Osteocyte (in vitro differentiated cells): ENCODE measurements at regions not wholly inside any gene's neighbourhood (a gene's known extent, or its start where the extent isn't known, plus 50 kb on each side); places are given as distances from the start of the nearest gene placed in this dataset.
"Not testable (repeated sequence)": the region's sequence is repeated elsewhere in the genome, so short reads cannot be mapped to it uniquely, and the experiment has no call there.

ENCODE experiments used
- DNase-seq: peaks from one replicate; pipeline ENCODE4 v3.0.0; 2021; ENCODE audit warnings: mixed read lengths; ENCODE audit not compliant: unreplicated experiment; ENCODE audit errors: extremely low spot score
- H3K27ac Mint-ChIP-seq: one replicate; pipeline ENCODE4 v1.8.0; 2021; ENCODE audit warnings: mild to moderate bottlenecking, mixed read lengths; ENCODE audit not compliant: unreplicated experiment
- H3K27me3 Mint-ChIP-seq: one replicate; pipeline ENCODE4 v1.8.0; 2021; ENCODE audit warnings: mixed read lengths; ENCODE audit not compliant: unreplicated experiment
- H3K36me3 Mint-ChIP-seq: one replicate; pipeline ENCODE4 v1.8.0; 2021; ENCODE audit warnings: mixed read lengths; ENCODE audit not compliant: unreplicated experiment
- H3K4me1 Mint-ChIP-seq: one replicate; pipeline ENCODE4 v1.8.0; 2021; ENCODE audit warnings: mixed read lengths; ENCODE audit not compliant: unreplicated experiment
- H3K4me3 Mint-ChIP-seq: one replicate; pipeline ENCODE4 v1.8.0; 2021; ENCODE audit warnings: mild to moderate bottlenecking, moderate library complexity, mixed read lengths; ENCODE audit not compliant: unreplicated experiment
- H3K9me3 Mint-ChIP-seq: one replicate; pipeline ENCODE4 v1.8.0; 2021; ENCODE audit warnings: mixed read lengths; ENCODE audit not compliant: unreplicated experiment

GRCh38 chr7:73204898-73205297 lies 103.7 kb downstream of the NSUN5 start:
- DNase-seq, H3K27ac Mint-ChIP-seq: not testable (repeated sequence)

GRCh38 chr7:73203312-73203711 lies 105.3 kb downstream of the NSUN5 start:
- not testable (repeated sequence) for H3K9me3 Mint-ChIP-seq, H3K27me3 Mint-ChIP-seq, H3K36me3 Mint-ChIP-seq, H3K4me1 Mint-ChIP-seq, H3K27ac Mint-ChIP-seq, H3K4me3 Mint-ChIP-seq
- peak; percentile 79 for DNase-seq

More at GRCh38 chr7:73204898-73205297, 103.7 kb downstream of the NSUN5 start:
- not testable (repeated sequence) for H3K4me1 Mint-ChIP-seq, H3K36me3 Mint-ChIP-seq, H3K27me3 Mint-ChIP-seq, H3K4me3 Mint-ChIP-seq, H3K9me3 Mint-ChIP-seq

GRCh38 chr7:73201264-73201663 lies 107.4 kb downstream of the NSUN5 start:
- H3K4me3 Mint-ChIP-seq, H3K36me3 Mint-ChIP-seq, H3K4me1 Mint-ChIP-seq, H3K9me3 Mint-ChIP-seq, H3K27ac Mint-ChIP-seq, DNase-seq, H3K27me3 Mint-ChIP-seq: not testable (repeated sequence)

- H3K4me1 Mint-ChIP-seq, H3K4me3 Mint-ChIP-seq, H3K36me3 Mint-ChIP-seq, H3K27ac Mint-ChIP-seq, H3K27me3 Mint-ChIP-seq, H3K9me3 Mint-ChIP-seq, DNase-seq: not testable (repeated sequence)
These were observed 108.0 kb downstream of the NSUN5 start for GRCh38 chr7:73200518-73201099.

GRCh38 chr7:73193991-73194390 lies 108.2 kb upstream of the SPDYE9 start:
- not testable (repeated sequence) for H3K27ac Mint-ChIP-seq, H3K9me3 Mint-ChIP-seq, H3K27me3 Mint-ChIP-seq, H3K4me3 Mint-ChIP-seq, H3K36me3 Mint-ChIP-seq, DNase-seq, H3K4me1 Mint-ChIP-seq

GRCh38 chr7:73190483-73191155 lies 104.8 kb upstream of the SPDYE9 start:
- not testable (repeated sequence) for H3K4me1 Mint-ChIP-seq, H3K4me3 Mint-ChIP-seq, H3K9me3 Mint-ChIP-seq

GRCh38 chr7:73188287-73188686 lies 102.4 kb upstream of the SPDYE9 start:
- not testable (repeated sequence) for H3K27ac Mint-ChIP-seq, H3K4me1 Mint-ChIP-seq, H3K36me3 Mint-ChIP-seq, H3K27me3 Mint-ChIP-seq, H3K4me3 Mint-ChIP-seq, H3K9me3 Mint-ChIP-seq
- DNase-seq, result peak; percentile 75

More at GRCh38 chr7:73190483-73191155, 104.8 kb upstream of the SPDYE9 start:
- H3K36me3 Mint-ChIP-seq, H3K27me3 Mint-ChIP-seq, DNase-seq, H3K27ac Mint-ChIP-seq: not testable (repeated sequence)

- H3K36me3 Mint-ChIP-seq, H3K4me3 Mint-ChIP-seq: not testable (repeated sequence)
These were observed 100.9 kb upstream of the SPDYE9 start for GRCh38 chr7:73186589-73187309.

GRCh38 chr7:73176813-73177212 lies 91.0 kb upstream of the SPDYE9 start:
- H3K9me3 Mint-ChIP-seq, H3K4me3 Mint-ChIP-seq, H3K36me3 Mint-ChIP-seq, DNase-seq, H3K27ac Mint-ChIP-seq, H3K4me1 Mint-ChIP-seq, H3K27me3 Mint-ChIP-seq: not testable (repeated sequence)

More at GRCh38 chr7:73186589-73187309, 100.9 kb upstream of the SPDYE9 start:
- H3K27me3 Mint-ChIP-seq, DNase-seq, H3K4me1 Mint-ChIP-seq, H3K9me3 Mint-ChIP-seq, H3K27ac Mint-ChIP-seq: not testable (repeated sequence)

GRCh38 chr7:73175322-73175721 lies 89.5 kb upstream of the SPDYE9 start:
- DNase-seq, H3K4me3 Mint-ChIP-seq, H3K27me3 Mint-ChIP-seq, H3K27ac Mint-ChIP-seq, H3K36me3 Mint-ChIP-seq, H3K9me3 Mint-ChIP-seq, H3K4me1 Mint-ChIP-seq: not testable (repeated sequence)

- H3K36me3 Mint-ChIP-seq, H3K27me3 Mint-ChIP-seq, H3K27ac Mint-ChIP-seq, H3K4me1 Mint-ChIP-seq, H3K4me3 Mint-ChIP-seq, H3K9me3 Mint-ChIP-seq: not testable (repeated sequence)
- DNase-seq, result peak; percentile 57
These were observed 85.1 kb upstream of the SPDYE9 start for GRCh38 chr7:73170902-73171301.

GRCh38 chr7:73170415-73170814 lies 84.6 kb upstream of the SPDYE9 start:
- peak; percentile 70 for DNase-seq
- not testable (repeated sequence) for H3K4me1 Mint-ChIP-seq, H3K27me3 Mint-ChIP-seq, H3K9me3 Mint-ChIP-seq, H3K4me3 Mint-ChIP-seq, H3K27ac Mint-ChIP-seq, H3K36me3 Mint-ChIP-seq
